Lung (tissue), 11 donors: ENCODE measurements at regions not wholly inside any gene's neighbourhood (a gene's known extent, or its start where the extent isn't known, plus 50 kb on each side); places are given as distances from the start of the nearest gene placed in this dataset.

Experiments used
- ATAC-seq: fragments of 200-7000 bp; cut with Tn5 transposase; one replicate; pipeline ENCODE4 v1.9.1; 2020; ENCODE audit warnings: moderate number of reproducible peaks; ENCODE audit not compliant: insufficient read depth, low FRiP score
- DNase-seq, 3 donors: peaks; one replicate each; pipeline ENCODE4 v3.0.0-alpha.2; 2013 to 2017
- H3K27ac ChIP-seq, 2 donors: one replicate each; pipeline ENCODE4 v1.5.1; 2013; ENCODE audit warnings: mild to moderate bottlenecking in 2 of 2, moderate library complexity in 2 of 2, control low read depth in 1 of 2, inconsistent platforms in 1 of 2, low read depth in 1 of 2, low read length in 1 of 2
- H3K27me3 ChIP-seq, 3 donors: one replicate each; pipeline ENCODE4 v1.5.1; 2013; ENCODE audit warnings: low read length in 2 of 3; ENCODE audit not compliant: control insufficient read depth in 3 of 3, insufficient read depth in 3 of 3
- H3K36me3 ChIP-seq, 4 donors: one replicate each; pipeline ENCODE4 v1.5.1; 2013; ENCODE audit warnings: low read length in 4 of 4, mild to moderate bottlenecking in 1 of 4, moderate library complexity in 1 of 4; ENCODE audit not compliant: control insufficient read depth in 4 of 4, insufficient read depth in 4 of 4
- H3K4me1 ChIP-seq, 5 donors: one replicate each; pipeline ENCODE4 v1.5.1; 2013; ENCODE audit warnings: low read length in 5 of 5, mild to moderate bottlenecking in 2 of 5, moderate library complexity in 1 of 5; ENCODE audit not compliant: control insufficient read depth in 5 of 5, insufficient read depth in 5 of 5
- H3K4me3 ChIP-seq: one replicate; pipeline ENCODE4 v1.5.1; 2013; ENCODE audit warnings: mild to moderate bottlenecking, control low read depth, moderate library complexity
- H3K9ac ChIP-seq, 2 donors: one replicate each; pipeline ENCODE4 v1.5.1; 2013; ENCODE audit warnings: low read length in 2 of 2, control low read depth in 1 of 2; ENCODE audit not compliant: insufficient read depth in 1 of 2
- H3K9me3 ChIP-seq, 4 donors: one replicate each; pipeline ENCODE4 v1.5.1; 2013; ENCODE audit warnings: low read length in 3 of 4, mild to moderate bottlenecking in 1 of 4, moderate library complexity in 1 of 4; ENCODE audit not compliant: control insufficient read depth in 4 of 4, insufficient read depth in 3 of 4
- WGBS, 2 donors: extraction: QIAGEN DNeasy Blood & Tissue Kit; methylation state at CpG; one replicate each; pipeline ENCODE4 v1.1.7; 2013; 5-methylcytosine and 5-hydroxymethylcytosine counted together
- TF ChIP-seq, protein P1 (sequence below): IDR thresholded peaks from 2 replicates; pipeline ENCODE4 v1.5.1; 2012; ENCODE audit warnings: mild to moderate bottlenecking; ENCODE audit errors: control extremely low read depth, extremely low read depth
- donor health status: control.
- donor health status: control.
- donor health status: Bipolar disorder and iron deficiency.
- donor health status: healthy.
- donor health status: DM: yes; HTN: yes; CAD: no.

DNA sequence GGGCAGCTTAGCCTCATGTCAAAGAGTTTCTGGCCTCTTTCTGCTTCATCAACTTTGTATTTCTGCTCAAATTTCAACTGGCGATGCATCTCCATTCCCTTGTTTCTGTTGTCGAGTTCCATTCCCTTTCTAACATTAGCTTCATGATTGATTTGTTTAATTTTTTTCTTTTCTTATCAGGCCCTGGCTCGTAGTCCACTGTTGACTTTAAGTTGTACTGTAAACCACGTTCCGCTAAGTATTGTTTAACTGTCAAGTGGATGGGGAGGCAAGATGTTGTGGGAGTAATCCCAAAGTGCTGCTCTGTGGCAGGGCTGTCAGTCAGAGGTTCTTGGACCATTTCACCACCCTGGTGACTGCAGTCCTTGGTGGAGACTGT is 309.1 kb downstream of the PSAT1 start:
- ATAC-seq (no peak), DNase-seq (peak in 2 of 3 donors; percentile 53 to 68)
- TF ChIP-seq, protein P1, sequence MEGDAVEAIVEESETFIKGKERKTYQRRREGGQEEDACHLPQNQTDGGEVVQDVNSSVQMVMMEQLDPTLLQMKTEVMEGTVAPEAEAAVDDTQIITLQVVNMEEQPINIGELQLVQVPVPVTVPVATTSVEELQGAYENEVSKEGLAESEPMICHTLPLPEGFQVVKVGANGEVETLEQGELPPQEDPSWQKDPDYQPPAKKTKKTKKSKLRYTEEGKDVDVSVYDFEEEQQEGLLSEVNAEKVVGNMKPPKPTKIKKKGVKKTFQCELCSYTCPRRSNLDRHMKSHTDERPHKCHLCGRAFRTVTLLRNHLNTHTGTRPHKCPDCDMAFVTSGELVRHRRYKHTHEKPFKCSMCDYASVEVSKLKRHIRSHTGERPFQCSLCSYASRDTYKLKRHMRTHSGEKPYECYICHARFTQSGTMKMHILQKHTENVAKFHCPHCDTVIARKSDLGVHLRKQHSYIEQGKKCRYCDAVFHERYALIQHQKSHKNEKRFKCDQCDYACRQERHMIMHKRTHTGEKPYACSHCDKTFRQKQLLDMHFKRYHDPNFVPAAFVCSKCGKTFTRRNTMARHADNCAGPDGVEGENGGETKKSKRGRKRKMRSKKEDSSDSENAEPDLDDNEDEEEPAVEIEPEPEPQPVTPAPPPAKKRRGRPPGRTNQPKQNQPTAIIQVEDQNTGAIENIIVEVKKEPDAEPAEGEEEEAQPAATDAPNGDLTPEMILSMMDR: no peak

DNA sequence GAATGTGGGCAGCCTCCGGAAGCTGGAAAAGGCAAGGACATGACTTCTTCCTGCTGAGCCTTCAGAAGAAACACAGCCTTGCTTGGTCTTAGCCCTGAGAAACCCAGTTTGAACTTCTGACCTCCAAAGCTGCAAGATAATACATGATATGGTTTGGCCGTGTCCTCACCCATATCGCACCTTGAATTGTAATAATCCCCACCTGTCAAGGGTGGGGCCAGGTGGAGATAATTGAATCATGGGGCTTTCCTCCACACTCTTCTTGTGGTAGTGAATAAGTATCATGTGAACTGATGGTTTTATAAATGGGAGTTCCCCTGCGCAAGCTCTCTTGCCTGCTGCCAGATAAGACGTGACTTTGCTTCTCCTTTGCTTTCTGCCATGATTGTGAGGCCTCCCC is 310.9 kb downstream of the PSAT1 start:
- H3K9ac ChIP-seq: no peak overlapping the region
- 76 to 85% methylated on average over 5 of the region's 5 CpGs for WGBS, 2 donors
- DNase-seq (no peak), ATAC-seq (no peak)
- no peak overlapping the region for H3K4me3 ChIP-seq
- H3K4me1 ChIP-seq: peaks cover 0 to 21% (median 5%) of the 10 kb centered on the region in 5 donors
- H3K27ac ChIP-seq: no peak overlapping the region
- no peaks in the 10 kb centered on the region for H3K36me3 ChIP-seq
- TF ChIP-seq, protein P1: no peak
- peaks cover 0 to 6% (median 0%) of the 10 kb centered on the region in 3 donors for H3K27me3 ChIP-seq
- H3K9me3 ChIP-seq: no peaks in the 10 kb centered on the region

More for the DNA sequence above, 309.1 kb downstream of the PSAT1 start:
- Histone ChIP-seq H3K4me1 (peaks cover 0 to 21% (median 5%) of the 10 kb centered on the region in 5 donors), H3K9ac (no peak overlapping the region), H3K36me3 (no peaks in the 10 kb centered on the region), H3K4me3 (no peak overlapping the region), H3K27ac (no peak overlapping the region), H3K9me3 (no peaks in the 10 kb centered on the region), H3K27me3 (peaks cover 0 to 8% (median 0%) of the 10 kb centered on the region in 3 donors)
- 35 to 66% methylated on average over 5 of the region's 5 CpGs for WGBS, 2 donors

DNA sequence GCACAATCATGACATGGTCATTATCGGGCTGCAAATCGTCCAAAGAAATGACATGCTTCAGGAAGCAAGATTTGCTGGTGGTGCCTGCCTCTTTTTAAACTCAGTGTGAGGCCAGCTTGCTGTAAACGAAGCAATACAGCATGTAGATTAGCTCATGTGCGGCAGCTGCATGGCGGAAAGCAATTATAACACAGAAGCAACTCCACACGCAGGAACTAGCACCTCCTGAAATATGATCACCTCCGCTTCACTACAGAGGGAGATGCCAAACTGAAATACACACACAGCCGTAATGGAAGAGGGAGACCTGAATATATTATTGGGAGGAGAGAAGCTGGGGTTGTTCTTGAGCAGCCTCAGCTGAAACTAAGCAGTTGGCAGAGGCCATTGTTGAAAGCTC is 312.5 kb downstream of the PSAT1 start:
- H3K27ac ChIP-seq: no peak overlapping the region
- TF ChIP-seq, protein P1: no peak
- DNase-seq (peak in 1 of 3 donors; percentile 17), ATAC-seq (no peak)
- no peak overlapping the region for H3K4me3 ChIP-seq
- H3K27me3 ChIP-seq: peaks cover 0 to 2% (median 0%) of the 10 kb centered on the region in 3 donors
- no peaks in the 10 kb centered on the region for H3K9me3 ChIP-seq
- H3K36me3 ChIP-seq: no peaks in the 10 kb centered on the region
- H3K9ac ChIP-seq: no peak overlapping the region
- H3K4me1 ChIP-seq: peaks cover 0 to 21% (median 5%) of the 10 kb centered on the region in 5 donors
- WGBS, 2 donors: 70 to 82% methylated on average over 8 of the region's 8 CpGs

DNA sequence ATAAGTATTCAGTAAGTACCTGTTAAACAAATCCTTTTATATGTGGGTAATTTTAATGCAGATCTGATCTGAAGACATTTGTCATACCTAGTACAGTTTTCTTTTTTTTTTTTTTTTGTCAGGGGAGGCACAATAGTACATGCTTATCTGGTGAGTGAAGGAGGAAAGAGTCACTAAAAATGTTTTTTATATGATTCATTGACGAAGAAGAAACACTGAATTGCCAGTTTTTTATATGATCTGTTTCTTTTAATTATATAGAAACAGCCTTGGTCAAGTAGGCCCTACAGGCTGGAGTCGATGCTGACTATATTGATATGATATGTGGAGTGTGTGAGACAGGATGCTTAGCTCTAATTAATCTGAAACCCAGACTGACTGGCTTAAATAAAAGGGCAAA is 315.2 kb downstream of the PSAT1 start:
- TF ChIP-seq, protein P1: no peak
- H3K9ac ChIP-seq: no peak overlapping the region
- 61 to 62% methylated on average over 2 of the region's 2 CpGs for WGBS, 2 donors
- H3K27me3 ChIP-seq: no peaks in the 10 kb centered on the region
- ATAC-seq: no peak
- H3K27ac ChIP-seq: no peak overlapping the region
- H3K9me3 ChIP-seq: peaks cover 0 to 7% (median 0%) of the 10 kb centered on the region in 4 donors
- no peaks in the 10 kb centered on the region for H3K4me1 ChIP-seq
- DNase-seq: no peak
- no peaks in the 10 kb centered on the region for H3K36me3 ChIP-seq
- H3K4me3 ChIP-seq: no peak overlapping the region
